K562 (cell line): ENCODE measurements at regions not wholly inside any gene's neighbourhood (a gene's known extent, or its start where the extent isn't known, plus 50 kb on each side); places are given as distances from the start of the nearest gene placed in this dataset.

Experiments
- ATF6 ChIP-seq: sonication (generic); formaldehyde crosslinking; IDR thresholded peaks from 2 replicates; pipeline ENCODE4 v1.4.0; 2020; ENCODE audit warnings: mild to moderate bottlenecking, missing genetic modification reagents
- TFE3 ChIP-seq: fragments of 450-650 bp; formaldehyde crosslinking; IDR thresholded peaks from 2 replicates; pipeline ENCODE4 v1.4.0; 2020; ENCODE audit warnings: mild to moderate bottlenecking, mixed read lengths
- ZNF740 ChIP-seq, 3 experiments: fragments of 200-800 bp in 1 of 3; sonication (Bioruptor generic) in 1 of 3; sonication (generic) in 1 of 3; formaldehyde crosslinking in 1 of 3; IDR thresholded peaks; 2 replicates each; pipeline versions ENCODE4 v1.6.1 to v1.8.0; 2016 to 2022; ENCODE audit warnings: mild to moderate bottlenecking in 2 of 3, missing compliant biosample characterization in 2 of 3, missing genetic modification characterization in 2 of 3, missing genetic modification reagents in 1 of 3

DNA sequence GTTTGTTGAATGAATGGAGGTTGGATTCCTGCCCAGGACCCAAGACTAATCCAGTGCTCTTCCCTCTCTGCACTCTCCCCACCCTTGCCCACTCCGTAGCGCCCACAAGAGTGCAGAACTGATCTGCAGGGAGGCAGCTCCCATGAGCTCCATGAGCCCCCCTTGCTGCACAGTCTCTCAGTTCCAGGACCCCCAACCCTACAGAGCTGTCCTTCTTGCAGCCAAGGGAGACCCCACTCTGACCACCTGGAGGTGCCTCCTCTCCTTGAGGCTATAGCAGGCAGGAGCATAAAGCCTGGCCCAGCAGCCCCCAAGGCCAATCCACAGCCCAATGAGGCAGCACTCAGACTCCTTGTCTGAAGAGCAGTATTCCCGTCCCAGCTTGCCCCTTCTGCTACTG lies 209.2 kb upstream of the ZC3H12A start:
- TF ChIP-seq ATF6: no peak
- TF ChIP-seq ZNF740 (CRISPR knock-in tag; IDR thresholded peaks at IDR 0.05): no peak
- TF ChIP-seq ZNF740 (tag; IDR thresholded peaks at IDR 0.05): no peak
- TF ChIP-seq TFE3 (CRISPR knock-in tag): no peak
